ENCODE measurements at regions not wholly inside any gene's neighbourhood (a gene's known extent, or its start where the extent isn't known, plus 50 kb on each side); places are given as distances from the start of the nearest gene placed in this dataset.

DNA sequence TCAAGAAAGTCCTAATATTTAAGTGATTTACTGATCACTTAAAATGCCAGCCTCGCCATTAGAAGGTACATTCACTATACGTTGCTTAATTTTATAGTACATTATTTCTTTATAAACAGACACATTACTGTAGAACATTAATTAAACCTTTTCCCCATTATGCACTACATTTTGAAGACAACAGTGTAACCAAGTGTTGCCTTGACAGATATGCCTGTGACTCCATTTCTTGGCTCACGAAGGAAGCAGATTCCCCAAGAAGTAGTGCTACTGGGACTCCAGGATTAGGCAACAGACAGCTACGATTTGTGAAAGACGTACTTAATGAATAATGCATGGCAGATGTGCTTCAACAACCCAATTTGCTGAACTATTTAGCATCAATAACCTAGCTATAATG, 394.8 kb downstream of the RPS29 start:
- TF ChIP-seq, protein P1, sequence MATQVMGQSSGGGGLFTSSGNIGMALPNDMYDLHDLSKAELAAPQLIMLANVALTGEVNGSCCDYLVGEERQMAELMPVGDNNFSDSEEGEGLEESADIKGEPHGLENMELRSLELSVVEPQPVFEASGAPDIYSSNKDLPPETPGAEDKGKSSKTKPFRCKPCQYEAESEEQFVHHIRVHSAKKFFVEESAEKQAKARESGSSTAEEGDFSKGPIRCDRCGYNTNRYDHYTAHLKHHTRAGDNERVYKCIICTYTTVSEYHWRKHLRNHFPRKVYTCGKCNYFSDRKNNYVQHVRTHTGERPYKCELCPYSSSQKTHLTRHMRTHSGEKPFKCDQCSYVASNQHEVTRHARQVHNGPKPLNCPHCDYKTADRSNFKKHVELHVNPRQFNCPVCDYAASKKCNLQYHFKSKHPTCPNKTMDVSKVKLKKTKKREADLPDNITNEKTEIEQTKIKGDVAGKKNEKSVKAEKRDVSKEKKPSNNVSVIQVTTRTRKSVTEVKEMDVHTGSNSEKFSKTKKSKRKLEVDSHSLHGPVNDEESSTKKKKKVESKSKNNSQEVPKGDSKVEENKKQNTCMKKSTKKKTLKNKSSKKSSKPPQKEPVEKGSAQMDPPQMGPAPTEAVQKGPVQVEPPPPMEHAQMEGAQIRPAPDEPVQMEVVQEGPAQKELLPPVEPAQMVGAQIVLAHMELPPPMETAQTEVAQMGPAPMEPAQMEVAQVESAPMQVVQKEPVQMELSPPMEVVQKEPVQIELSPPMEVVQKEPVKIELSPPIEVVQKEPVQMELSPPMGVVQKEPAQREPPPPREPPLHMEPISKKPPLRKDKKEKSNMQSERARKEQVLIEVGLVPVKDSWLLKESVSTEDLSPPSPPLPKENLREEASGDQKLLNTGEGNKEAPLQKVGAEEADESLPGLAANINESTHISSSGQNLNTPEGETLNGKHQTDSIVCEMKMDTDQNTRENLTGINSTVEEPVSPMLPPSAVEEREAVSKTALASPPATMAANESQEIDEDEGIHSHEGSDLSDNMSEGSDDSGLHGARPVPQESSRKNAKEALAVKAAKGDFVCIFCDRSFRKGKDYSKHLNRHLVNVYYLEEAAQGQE (IDR thresholded peaks at IDR 0.05; ENCODE audit: low read depth), result no peak
- TF ChIP-seq CTCF (IDR thresholded peaks at IDR 0.05 in 2 of 3, conservative IDR thresholded peaks at IDR 0.05 in 1 of 3; ENCODE audit: borderline replicate concordance in 1 of 3, insufficient read depth in 1 of 3, low read depth in 2 of 3, low read length in 2 of 3) (no peak), POLR2A (IDR thresholded peaks at IDR 0.05; ENCODE audit: borderline replicate concordance, extremely low read depth, insufficient read depth, insufficient read length) (no peak), ZFX (IDR thresholded peaks at IDR 0.05) (no peak), POLR2AphosphoS5 (IDR thresholded peaks at IDR 0.05; ENCODE audit: low read depth, low read length) (no peak), TCF7L2 (IDR thresholded peaks at IDR 0.05; ENCODE audit: borderline replicate concordance, extremely low read depth, insufficient read depth, insufficient read length) (no peak)
